ENCODE measurements at regions not wholly inside any gene's neighbourhood (a gene's known extent, or its start where the extent isn't known, plus 50 kb on each side); places are given as distances from the start of the nearest gene placed in this dataset.

- no peak for DNase-seq
These were observed 350.1 kb upstream of the TSHZ2 start for GRCh38 chr20:52622081-52622480.

DNA sequence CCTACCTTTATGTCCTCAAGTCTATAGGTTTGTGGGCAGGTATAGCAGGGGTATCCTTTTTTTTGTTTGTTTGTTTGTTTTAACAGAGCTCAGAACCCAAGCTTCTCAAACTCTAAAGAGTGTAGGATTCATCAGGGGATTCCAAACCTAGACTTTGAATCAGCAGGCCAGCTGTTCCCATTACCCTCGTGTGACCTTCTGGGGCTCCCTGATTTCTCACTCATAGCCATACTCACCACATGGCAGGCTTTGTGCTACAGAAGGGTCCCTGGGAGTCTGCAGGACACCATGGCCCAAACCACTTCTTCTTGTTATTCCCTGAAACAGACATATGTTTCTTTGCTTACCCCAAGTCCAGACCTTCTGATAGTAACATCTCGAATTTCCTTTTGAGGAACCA is 350.8 kb upstream of the TSHZ2 start:
- DNase-seq, result no peak

DNA sequence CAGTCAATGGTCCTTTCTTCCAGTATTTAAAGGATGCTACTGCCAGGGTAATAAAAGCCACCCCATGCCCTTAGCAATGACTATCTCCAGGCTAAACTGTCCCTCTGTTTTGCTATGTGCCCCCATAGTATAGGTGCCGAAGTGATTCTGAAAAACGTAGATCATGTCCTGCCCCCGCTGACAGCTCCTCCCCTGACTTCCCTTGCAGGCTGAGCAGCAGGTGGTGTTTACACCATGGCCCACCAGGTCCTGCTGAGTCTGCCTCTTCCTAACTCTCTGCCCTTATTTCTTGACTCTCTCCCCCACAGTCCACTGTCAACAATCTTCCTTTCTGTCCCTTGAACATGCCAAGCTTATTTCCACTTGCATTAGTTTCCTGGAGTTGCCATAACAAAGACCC is 352.5 kb upstream of the TSHZ2 start:
- DNase-seq, result no peak

DNA sequence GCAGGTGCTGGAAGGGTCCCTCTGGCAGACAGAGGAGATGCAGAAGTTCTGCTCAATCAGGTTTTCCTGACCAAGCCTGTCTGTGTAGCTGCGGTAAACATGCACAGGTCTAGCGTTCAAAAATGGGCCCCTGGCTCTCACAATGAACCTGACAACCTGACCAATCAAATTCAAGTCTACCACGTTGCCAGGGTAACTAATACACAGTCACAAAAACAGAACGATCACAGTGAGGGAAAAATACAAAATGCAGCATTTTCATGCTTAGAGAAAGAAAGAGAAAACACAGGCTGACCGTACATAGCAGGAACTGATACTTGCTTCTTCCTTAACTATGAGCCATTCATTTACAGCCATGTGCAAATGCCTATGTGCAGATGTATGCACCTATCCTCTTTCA is 353.1 kb upstream of the TSHZ2 start:
- no peak for DNase-seq

DNA sequence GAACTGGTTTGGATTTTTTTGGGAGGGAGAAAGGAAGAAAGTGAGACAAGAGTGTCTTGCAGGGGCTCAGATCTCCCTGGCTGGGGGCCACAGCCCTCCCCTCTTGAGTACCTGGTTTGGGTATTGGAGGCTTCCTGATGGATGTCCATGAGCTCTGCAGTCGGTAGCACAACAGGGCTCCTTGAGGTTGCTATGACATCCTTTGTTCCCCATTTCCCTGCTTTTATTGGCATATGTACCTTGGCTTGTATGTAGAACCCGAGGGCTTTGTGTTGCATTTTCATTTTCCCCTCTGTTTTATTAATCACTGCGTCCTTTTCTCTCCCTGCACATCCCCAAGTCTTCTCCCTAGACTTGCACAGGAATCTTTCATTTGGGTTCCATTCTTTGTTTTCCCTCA is 355.5 kb upstream of the TSHZ2 start:
- no peak for DNase-seq

GRCh38 chr20:52614051-52614863 is 357.9 kb upstream of the TSHZ2 start:
- no peak for DNase-seq

DNA sequence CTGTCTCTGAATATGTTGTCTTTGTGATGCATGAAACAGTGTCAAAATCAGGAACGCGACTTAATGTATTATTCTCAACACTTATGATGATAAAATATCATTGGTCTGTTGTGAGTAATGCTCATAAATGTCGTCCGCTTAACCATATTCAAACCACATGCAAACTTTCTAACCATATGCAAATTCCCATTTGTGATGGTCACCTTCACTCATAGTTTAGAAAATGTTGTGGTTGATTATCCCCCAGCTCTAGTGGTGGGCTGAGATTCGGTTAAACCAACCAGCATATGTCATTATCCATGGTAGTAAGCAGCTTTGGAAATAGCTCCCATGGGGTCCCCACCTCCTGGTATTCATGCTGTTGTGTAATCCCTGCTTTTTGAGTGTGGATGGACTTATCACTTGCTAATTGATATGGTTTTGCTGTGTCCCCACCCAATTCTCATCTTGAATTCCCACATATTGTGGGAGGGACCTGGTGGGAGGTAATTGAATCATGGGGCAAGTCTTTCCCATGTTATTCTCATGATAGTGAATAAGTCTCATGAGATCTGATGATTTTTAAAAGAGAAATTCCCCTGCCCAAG is 360.0 kb upstream of the TSHZ2 start:
- DNase-seq, result no peak

DNA sequence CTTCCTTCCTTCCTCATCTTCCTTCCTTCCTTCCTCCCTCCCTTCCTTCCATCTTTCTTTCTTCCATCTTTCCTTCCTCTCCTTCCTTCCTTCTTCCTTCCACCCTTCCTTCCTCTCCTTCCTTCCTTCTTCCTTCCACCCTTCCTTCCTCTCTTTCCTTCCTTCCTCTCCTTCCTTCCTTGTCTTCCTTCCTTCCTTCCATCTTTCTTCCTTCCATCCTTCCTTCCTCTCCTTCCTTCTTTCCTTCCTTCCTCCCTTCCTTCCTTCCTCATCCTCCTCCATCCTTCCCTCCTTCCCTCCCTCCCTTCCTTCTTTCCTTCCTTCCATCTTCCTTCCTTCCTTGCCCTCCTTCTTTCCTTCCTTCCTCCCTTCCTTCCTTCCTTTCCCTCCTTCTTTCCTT is 361.4 kb upstream of the TSHZ2 start:
- no peak for DNase-seq

DNA sequence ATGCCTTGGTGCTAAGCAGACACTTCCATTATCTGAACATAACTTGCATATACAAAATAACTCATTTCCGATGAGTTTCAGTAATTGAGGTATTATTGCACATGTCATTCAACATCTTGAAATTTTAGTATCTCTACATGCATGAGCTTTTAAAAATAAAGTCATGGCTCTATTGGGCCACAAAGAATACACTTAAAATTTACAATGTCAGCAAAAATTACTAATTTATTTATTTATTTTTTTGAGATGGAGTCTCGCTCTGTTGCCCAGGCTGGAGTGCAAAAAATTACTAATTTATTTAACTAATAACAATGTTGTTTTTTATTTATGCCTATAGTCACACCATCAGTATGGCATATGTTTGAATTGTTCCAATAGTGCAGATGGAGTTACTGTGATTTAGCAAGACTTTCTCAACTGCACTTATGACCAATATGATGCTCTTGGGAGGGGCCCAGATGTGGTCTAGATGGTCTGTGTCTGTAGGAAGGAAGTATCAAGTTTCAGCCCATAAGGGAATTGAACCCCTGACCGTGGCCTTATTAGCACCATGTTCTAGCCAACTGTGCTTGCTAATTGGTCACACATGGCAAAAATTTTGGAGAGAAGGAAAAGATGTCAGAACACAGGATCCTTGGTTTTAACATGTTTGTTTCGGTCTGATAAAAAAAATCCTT is 370.7 kb upstream of the TSHZ2 start:
- no peak for DNase-seq

GRCh38 chr20:52596256-52596655 is 375.9 kb upstream of the TSHZ2 start:
- DNase-seq, result no peak

DNA sequence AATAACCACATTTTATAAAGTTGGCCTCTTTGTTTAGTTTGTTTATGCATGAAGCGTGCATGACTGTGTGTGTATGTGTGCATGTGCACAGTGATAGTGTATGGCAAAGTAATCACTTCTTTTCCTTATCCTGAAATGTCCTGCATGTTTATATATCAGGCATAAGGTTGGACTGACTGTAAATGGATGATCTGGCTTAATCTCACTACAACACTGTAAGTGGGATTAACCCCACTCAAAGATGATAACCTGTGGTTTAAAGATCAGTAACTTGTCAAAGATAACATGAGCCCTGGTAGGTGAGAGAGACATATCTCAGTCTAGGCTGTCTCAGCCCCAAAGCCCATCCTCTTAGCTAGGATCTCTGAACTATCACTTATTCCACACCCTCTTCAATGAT is 376.6 kb upstream of the TSHZ2 start:
- DNase-seq, result no peak

GRCh38 chr20:52593654-52594053 is 378.5 kb upstream of the TSHZ2 start:
- DNase-seq, result no peak

DNA sequence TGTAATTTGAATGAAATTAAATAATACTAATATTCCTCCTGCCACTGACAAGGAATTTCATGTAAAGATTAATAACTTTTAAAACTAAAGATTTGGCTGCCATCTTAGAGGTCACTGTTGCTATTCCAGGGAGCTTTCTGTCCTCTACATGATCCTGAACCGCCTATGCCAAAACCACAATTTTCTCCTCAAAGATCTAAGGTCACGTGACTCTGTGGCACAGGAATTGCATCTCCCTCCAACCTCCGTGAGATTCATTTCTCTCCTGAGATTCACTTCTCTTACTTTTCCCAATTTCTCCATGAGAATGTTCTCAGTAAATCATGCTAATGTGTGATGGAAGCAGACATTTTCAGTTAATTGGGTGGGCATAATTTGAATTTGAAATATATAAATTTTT is 379.6 kb upstream of the TSHZ2 start:
- DNase-seq, result no peak

- DNase-seq, result no peak
These were observed 382.1 kb upstream of the TSHZ2 start for GRCh38 chr20:52590100-52590499.

- no peak for DNase-seq
These were observed 382.8 kb upstream of the TSHZ2 start for GRCh38 chr20:52589251-52589812.

GRCh38 chr20:52586660-52587059 is 385.5 kb upstream of the TSHZ2 start:
- DNase-seq, result no peak

DNA sequence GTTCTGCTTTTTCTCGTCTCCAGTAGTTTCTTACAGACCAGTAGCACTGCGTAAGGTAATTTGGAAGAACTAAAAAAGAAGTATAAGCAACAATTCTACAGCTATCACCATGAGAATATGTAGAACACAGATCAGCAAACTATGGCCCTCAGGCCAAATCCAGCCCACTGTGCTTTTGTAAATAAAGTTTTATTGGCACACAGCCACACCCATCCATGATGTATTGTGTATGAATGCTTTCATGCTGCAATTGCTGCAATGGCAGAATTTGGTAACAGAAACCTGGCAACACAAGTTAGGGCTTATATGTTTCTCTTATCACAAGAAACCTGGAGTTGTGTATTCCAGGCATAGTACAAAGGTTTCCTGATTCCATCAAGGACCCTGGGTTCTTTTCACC is 386.8 kb upstream of the TSHZ2 start:
- no peak for DNase-seq

GRCh38 chr20:52578559-52578958 is 387.0 kb upstream of the ZFP64 start:
- no peak for DNase-seq

- DNase-seq, result no peak
These were observed 386.1 kb upstream of the ZFP64 start for GRCh38 chr20:52577696-52578095.

DNA sequence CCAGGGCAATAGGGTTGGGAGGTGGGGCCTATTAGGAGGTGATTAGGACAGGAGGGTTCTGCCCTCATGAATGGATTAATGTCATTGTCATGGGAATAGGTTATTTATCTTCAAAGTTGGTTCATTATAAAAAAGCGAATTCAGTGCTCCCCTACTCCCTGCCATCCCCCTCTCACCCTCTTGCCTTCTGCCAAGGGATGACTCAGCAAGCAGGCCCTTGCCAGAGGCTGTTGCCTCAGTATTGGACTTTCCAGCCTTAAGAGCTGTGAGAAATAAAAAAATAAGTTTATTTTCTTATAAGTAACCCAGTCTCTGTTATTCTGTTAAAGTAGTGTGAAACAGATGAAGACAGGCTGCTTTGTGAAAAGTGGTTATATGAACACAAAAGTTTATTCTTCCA is 381.1 kb upstream of the ZFP64 start:
- DNase-seq, result no peak

DNA sequence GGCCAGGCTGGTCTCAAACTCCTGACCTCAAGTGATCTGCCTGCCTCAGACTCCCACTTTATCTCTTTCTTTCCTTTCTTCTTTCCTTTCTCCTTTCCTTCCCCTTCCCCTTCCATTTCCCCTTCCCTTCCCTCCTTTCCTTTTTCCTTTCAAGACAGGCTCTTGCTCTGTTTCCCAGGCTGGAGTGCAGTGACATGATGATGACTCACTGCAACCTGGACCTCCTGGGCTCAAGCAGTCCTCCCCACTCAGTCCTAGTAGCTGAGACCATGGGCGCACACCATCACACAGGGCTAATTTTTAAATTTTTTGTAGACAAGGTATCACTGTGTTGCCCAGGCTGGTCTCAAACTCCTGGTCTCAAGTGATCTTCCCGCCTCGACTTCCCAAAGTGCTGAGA is 377.6 kb upstream of the ZFP64 start:
- DNase-seq, result no peak

DNA sequence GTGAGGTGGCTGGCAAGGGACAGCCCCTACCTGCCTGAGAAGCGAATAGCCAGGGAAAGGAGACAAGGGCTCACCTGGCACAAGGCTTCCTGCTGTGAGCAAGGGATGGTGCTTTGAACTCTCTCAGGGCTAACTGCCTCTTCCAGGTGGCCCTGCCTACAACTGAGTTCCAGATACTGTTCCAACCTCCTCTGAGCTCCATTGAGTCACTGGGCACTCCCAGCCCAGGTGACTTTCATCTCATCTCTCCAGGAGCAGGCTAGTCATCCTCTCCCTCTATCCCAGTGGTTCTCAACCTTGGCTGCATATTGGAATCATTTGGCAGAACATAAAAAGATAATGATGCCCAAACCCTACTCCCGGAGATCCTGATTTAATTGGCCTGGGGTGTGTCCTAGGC is 374.0 kb upstream of the ZFP64 start:
- no peak for DNase-seq

GRCh38 chr20:52564594-52564993 is 373.0 kb upstream of the ZFP64 start:
- DNase-seq, result no peak
